GM06990 (cell line): ENCODE measurements at regions not wholly inside any gene's neighbourhood (a gene's known extent, or its start where the extent isn't known, plus 50 kb on each side); places are given as distances from the start of the nearest gene placed in this dataset.

Experiments used
- DNase-seq: peaks from one replicate; pipeline ENCODE4 v3.0.0-alpha.2; 2011; ENCODE audit not compliant: insufficient read length; ENCODE audit errors: extremely low read depth
- H3K27me3 ChIP-seq: replicated peaks from 2 replicates; pipeline ENCODE4 v1.6.0; 2011; ENCODE audit warnings: low read length; ENCODE audit not compliant: control insufficient read depth, insufficient read depth
- H3K36me3 ChIP-seq: 2 replicates; pipeline ENCODE4 v1.5.1; 2011; ENCODE audit warnings: low read length; ENCODE audit not compliant: control insufficient read depth, insufficient read depth
- H3K4me3 ChIP-seq: replicated peaks from 2 replicates; pipeline ENCODE4 v1.5.1; 2011; ENCODE audit warnings: low read depth, mild to moderate bottlenecking, control low read depth, low read length
- TF ChIP-seq, protein P1 (sequence below): IDR thresholded peaks from 2 replicates; pipeline ENCODE4 v1.5.1; 2011; ENCODE audit warnings: low read length, control low read depth, mild to moderate bottlenecking, inconsistent platforms; ENCODE audit not compliant: insufficient read depth, poor library complexity, severe bottlenecking

DNA sequence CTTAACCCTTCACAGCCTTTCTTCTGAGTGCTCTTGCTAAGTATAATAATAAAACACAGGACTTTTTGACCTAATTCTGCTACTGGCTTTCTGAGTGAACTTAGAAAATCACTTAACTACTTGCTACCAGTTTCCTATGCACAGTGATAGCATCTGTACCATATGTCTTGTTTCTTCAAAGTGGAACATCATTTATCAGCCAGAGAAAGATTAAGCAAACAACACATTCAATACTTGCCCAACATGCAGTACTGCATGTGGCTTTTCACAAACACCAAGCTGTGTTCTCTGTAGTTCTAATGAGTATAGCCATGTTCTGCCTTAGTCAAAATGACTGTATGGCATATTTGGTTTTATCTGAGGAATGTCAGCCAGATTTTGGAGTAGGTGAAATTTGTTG, 1286.6 kb upstream of the ZEB2 start:
- Histone ChIP-seq H3K4me3 (no peak overlapping the region), H3K27me3 (no peaks in the 10 kb centered on the region), H3K36me3 (no peaks in the 10 kb centered on the region)
- no peak for DNase-seq
- TF ChIP-seq, protein P1, sequence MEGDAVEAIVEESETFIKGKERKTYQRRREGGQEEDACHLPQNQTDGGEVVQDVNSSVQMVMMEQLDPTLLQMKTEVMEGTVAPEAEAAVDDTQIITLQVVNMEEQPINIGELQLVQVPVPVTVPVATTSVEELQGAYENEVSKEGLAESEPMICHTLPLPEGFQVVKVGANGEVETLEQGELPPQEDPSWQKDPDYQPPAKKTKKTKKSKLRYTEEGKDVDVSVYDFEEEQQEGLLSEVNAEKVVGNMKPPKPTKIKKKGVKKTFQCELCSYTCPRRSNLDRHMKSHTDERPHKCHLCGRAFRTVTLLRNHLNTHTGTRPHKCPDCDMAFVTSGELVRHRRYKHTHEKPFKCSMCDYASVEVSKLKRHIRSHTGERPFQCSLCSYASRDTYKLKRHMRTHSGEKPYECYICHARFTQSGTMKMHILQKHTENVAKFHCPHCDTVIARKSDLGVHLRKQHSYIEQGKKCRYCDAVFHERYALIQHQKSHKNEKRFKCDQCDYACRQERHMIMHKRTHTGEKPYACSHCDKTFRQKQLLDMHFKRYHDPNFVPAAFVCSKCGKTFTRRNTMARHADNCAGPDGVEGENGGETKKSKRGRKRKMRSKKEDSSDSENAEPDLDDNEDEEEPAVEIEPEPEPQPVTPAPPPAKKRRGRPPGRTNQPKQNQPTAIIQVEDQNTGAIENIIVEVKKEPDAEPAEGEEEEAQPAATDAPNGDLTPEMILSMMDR, result no peak

DNA sequence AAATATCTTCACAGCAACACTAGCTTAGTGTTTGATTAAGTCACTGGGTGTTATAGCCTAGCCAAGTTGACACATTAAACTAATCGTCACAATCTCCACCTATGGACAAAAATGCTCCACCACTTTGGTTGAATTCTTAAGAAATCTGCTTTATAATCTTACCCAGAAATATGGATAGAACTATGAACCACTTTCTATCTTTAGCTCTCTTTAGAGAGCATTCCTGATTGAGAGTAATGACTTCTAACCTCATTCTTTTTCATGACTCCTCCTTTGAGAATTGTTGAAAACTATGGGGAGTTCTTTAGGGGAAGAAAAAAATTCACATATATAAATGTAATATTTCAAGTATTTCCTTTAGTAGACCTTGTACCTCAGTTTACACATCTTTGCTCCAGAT, 1282.2 kb upstream of the ZEB2 start:
- H3K4me3 ChIP-seq, result no peak overlapping the region
- H3K36me3 ChIP-seq, result no peaks in the 10 kb centered on the region
- H3K27me3 ChIP-seq, result no peaks in the 10 kb centered on the region; the same call in 1 of the 2 replicates
- TF ChIP-seq, protein P1, result no peak
- no peak for DNase-seq

DNA sequence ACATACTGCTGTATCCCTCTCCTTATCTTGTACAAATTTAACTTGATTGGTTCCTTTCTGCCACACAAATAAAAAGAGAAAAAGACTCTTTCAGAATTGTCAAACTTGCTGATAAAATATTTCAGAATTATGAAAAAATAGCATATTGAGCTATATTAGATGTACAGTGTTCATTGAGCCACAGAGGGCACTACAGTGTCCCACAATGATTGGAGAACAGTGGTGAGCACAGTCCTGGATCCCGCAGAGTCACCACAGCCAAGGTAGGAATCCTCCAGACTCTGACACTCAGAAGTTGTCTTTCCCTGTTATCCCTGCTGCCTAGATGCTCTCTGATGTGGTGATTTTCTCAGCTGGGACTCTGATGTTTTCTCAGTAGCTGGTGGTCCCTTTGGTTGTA, 1281.3 kb upstream of the ZEB2 start:
- Histone ChIP-seq H3K36me3 (no peaks in the 10 kb centered on the region), H3K4me3 (no peak overlapping the region), H3K27me3 (no peaks in the 10 kb centered on the region; the same call in 1 of the 2 replicates)
- DNase-seq, result no peak
- TF ChIP-seq, protein P1, result no peak

DNA sequence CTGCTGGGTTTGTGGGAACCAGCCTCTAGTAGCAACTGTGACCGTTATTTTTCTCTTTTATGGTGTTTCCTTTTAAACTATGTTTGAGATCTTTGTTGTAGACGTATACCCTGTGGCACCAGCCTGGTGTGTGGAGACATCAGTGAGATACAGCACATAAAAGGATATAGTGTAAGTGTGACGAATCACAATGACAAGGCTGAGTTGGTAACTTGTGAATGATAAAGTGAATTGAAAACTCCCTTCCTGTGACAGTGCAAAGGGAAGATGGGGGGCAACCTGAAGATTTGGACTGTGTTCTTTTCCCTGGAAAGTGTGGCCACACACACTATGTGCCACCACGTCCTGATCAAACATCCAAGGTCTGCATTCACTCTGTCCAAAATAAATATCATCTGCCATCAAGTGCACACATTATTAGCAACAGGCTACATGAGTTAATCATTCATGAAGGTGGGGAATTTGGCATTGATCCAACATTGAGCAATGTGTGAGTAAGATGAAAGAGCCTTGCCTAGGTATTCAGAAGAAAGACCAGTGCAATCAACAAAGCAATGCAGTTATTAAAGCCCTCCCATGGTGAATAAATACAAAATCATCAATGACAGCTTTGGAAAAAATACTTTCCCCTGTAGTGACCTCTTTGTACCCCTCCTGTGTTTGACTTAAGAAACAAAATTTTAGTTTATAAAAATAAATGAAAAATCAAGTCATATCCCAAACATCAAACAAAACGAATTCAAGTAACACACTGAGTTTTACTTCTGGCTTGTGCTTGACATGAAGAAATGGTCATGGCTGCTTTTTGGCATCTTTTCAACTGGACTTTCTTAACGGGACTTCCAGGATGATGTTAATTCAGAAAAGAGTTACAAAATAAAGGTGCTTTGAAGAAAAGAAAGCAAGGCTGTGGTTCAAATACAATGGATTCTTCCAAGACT, 1280.5 kb upstream of the ZEB2 start:
- DNase-seq, result no peak
- no peaks in the 10 kb centered on the region for H3K36me3 ChIP-seq
- TF ChIP-seq, protein P1, result no peak
- no peak overlapping the region for H3K4me3 ChIP-seq
- H3K27me3 ChIP-seq, result no peaks in the 10 kb centered on the region; the same call in 1 of the 2 replicates

DNA sequence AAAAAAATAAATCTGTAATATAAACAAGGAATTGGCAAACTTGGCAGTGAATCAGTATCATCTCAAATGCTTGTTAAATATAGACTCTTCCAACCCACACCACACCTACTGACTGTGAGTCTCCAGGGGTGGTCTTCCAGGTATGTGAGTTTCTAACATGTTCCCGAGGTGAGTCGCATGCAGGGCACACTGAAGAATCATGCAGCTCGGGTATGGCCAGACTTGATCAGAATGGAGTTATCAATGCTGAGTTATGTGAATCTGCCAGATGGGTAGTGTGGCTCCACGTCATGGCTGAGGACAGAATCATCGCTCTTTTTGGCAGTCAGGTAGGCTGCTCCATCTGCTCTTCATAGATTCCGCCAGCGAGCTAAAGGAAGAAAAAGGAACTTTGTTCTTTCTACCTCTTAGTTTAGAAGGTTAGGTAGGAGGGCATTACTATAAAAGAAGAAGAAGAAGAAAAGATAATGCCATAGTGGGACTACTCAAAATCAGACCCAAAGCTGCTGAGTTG, 1279.7 kb upstream of the ZEB2 start:
- Histone ChIP-seq H3K4me3 (no peak overlapping the region), H3K27me3 (no peaks in the 10 kb centered on the region; the same call in 1 of the 2 replicates), H3K36me3 (no peaks in the 10 kb centered on the region)
- TF ChIP-seq, protein P1, result no peak
- DNase-seq, result no peak
